OCI-LY3 (cell line): ENCODE measurements at regions not wholly inside any gene's neighbourhood (a gene's known extent, or its start where the extent isn't known, plus 50 kb on each side); places are given as distances from the start of the nearest gene placed in this dataset.

Experiments used
- H2AFZ ChIP-seq: fragments of 200-600, 300-600 bp; shearing (Covaris generic); 2 replicates; pipeline ENCODE4 v1.6.0; 2014; ENCODE audit warnings: antibody characterized with exemption, low read depth, low read length
- H3K27ac ChIP-seq: fragments of 200-600, 300-600 bp; sonication (generic); 2 replicates; pipeline ENCODE4 v1.5.1; 2014; ENCODE audit warnings: mild to moderate bottlenecking, low read length, moderate library complexity, mixed read lengths
- H3K27me3 ChIP-seq: fragments of 200-600, 300-600 bp; sonication (generic); 2 replicates; pipeline ENCODE4 v1.6.1; 2014; ENCODE audit warnings: low read depth, low read length, mixed read lengths
- H3K36me3 ChIP-seq: fragments of 200-600, 300-600 bp; sonication (generic); replicated peaks from 2 replicates; pipeline ENCODE3; 2014; ENCODE audit warnings: low read depth, low read length, mixed read lengths
- H3K4me1 ChIP-seq: fragments of 300-600, 200-600 bp; sonication (generic); 2 replicates; pipeline ENCODE4 v1.6.1; 2014; ENCODE audit warnings: low read length, mixed read lengths
- H3K4me2 ChIP-seq: fragments of 200-600, 300-600 bp; sonication (generic); 2 replicates; pipeline ENCODE4 v1.6.1; 2014; ENCODE audit warnings: low read length, mixed read lengths
- H3K4me3 ChIP-seq: fragments of 300-600, 200-600 bp; sonication (generic); 2 replicates; pipeline ENCODE4 v1.5.1; 2014; ENCODE audit warnings: antibody characterized with exemption, mild to moderate bottlenecking, low read length, moderate library complexity
- H3K79me2 ChIP-seq: fragments of 300-600, 200-600 bp; shearing (Covaris generic); 2 replicates; pipeline ENCODE4 v1.6.1; 2014; ENCODE audit warnings: mild to moderate bottlenecking, low read length, mixed read lengths
- H3K9ac ChIP-seq: fragments of 300-600, 200-600 bp; shearing (Covaris generic); 2 replicates; pipeline ENCODE4 v1.6.0; 2014; ENCODE audit warnings: mild to moderate bottlenecking, low read length, moderate library complexity
- H3K9me3 ChIP-seq: fragments of 200-600, 300-600 bp; shearing (Covaris generic); 2 replicates; pipeline ENCODE4 v1.6.1; 2014; ENCODE audit warnings: low read length, mixed read lengths; ENCODE audit not compliant: insufficient read depth
- H4K20me1 ChIP-seq: fragments of 200-600, 300-600 bp; sonication (generic); 2 replicates; pipeline ENCODE4 v1.6.1; 2016; ENCODE audit warnings: low read length, mixed read lengths; ENCODE audit not compliant: insufficient read depth
- EZH2phosphoT487 ChIP-seq: fragments of 200-600 bp; shearing (Covaris generic); IDR thresholded peaks from 2 replicates; pipeline ENCODE4 v1.6.1; 2018; ENCODE audit warnings: antibody characterized with exemption, mixed run types, low read depth
- TF ChIP-seq, protein P1 (sequence below): fragments of 200-600, 300-600 bp; sonication (generic); IDR thresholded peaks from 2 replicates; pipeline ENCODE4 v1.5.1; 2014; ENCODE audit warnings: antibody characterized with exemption, low read length, low read depth

DNA sequence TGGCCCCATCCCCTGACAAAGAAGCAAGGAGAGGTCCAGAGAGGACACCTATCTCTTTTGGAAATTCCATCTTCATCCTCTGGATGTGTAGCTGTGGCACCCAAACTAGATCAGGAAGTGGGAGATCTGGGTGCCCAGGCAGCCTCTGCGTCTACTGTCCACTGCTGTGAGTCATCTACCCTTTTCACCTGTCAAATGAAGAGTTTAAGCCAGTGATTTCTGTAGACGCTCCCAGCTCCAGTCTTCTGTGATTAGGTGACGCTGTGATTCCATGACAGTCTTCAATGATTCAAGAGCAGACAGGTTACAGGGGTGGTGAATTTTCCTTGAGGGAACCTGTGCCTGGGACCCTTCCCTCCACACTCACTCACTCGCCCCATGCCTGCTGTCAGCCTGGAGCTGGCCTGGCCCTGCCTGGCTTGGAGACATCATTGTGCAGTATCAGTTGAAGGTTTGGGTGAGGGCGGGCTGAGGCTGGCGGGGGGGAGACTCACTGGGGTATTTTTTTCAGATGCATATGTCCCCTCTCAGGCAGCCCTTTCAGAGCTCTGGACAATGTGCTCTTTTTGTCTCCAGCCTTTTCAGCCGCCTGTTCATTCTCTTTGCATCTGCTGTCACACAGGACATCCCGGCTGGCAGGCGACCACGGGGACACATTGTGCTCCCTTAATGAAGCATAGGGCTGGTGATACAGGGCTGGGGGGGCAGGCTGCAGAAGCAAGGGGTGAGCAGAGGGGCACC lies 56.8 kb upstream of the PARP11 start:
- no peak overlapping the region for H3K27ac ChIP-seq
- H3K36me3 ChIP-seq, result no peaks in the 10 kb centered on the region
- TF ChIP-seq, protein P1, sequence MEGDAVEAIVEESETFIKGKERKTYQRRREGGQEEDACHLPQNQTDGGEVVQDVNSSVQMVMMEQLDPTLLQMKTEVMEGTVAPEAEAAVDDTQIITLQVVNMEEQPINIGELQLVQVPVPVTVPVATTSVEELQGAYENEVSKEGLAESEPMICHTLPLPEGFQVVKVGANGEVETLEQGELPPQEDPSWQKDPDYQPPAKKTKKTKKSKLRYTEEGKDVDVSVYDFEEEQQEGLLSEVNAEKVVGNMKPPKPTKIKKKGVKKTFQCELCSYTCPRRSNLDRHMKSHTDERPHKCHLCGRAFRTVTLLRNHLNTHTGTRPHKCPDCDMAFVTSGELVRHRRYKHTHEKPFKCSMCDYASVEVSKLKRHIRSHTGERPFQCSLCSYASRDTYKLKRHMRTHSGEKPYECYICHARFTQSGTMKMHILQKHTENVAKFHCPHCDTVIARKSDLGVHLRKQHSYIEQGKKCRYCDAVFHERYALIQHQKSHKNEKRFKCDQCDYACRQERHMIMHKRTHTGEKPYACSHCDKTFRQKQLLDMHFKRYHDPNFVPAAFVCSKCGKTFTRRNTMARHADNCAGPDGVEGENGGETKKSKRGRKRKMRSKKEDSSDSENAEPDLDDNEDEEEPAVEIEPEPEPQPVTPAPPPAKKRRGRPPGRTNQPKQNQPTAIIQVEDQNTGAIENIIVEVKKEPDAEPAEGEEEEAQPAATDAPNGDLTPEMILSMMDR, result no peak
- no peaks in the 10 kb centered on the region for H4K20me1 ChIP-seq
- H3K9ac ChIP-seq, result no peak overlapping the region
- no peaks in the 10 kb centered on the region for H3K79me2 ChIP-seq
- no peaks in the 10 kb centered on the region for H3K9me3 ChIP-seq
- no peaks in the 10 kb centered on the region for H3K4me1 ChIP-seq
- H3K4me3 ChIP-seq, result no peak overlapping the region
- H2AFZ ChIP-seq, result no peak overlapping the region
- peaks cover 67% of the 10 kb centered on the region for H3K27me3 ChIP-seq
- no peak overlapping the region for H3K4me2 ChIP-seq

DNA sequence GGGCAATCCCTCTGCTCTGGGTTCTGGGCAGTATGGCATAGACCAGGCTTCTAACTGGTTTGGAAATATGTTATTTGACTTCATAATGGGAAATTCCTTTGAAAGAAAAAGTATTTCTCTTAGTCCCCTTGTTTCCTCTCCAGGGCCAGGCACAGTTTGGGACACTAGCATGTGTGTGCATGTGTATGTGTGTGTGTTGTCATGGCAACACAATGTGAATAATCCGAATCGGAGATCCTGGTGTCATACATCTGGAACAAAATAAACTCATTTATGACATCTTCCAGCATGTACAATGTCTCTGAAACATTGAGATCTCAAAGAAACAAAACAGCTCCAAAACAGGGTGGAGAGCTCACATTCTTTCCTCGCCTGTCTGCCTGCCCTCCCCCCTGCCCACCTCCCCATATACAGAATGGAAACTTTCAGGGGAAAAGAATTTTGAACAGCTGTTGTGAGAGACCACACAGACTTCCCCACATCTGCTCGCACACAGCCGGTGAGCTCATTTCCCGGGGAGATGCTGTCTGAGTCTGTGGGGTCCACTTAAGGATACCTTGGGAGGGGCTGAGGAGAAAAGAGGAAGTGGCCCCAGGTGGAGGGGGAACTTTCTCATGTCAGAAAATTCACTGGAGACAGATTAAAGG lies 55.5 kb upstream of the PARP11 start:
- no peak overlapping the region for H3K4me3 ChIP-seq
- H3K9me3 ChIP-seq, result no peaks in the 10 kb centered on the region
- peaks cover 72% of the 10 kb centered on the region for H3K27me3 ChIP-seq
- H4K20me1 ChIP-seq, result no peaks in the 10 kb centered on the region
- H3K4me2 ChIP-seq, result no peak overlapping the region
- no peaks in the 10 kb centered on the region for H3K36me3 ChIP-seq
- H3K4me1 ChIP-seq, result no peaks in the 10 kb centered on the region
- H3K9ac ChIP-seq, result no peak overlapping the region
- H2AFZ ChIP-seq, result no peak overlapping the region
- no peak for TF ChIP-seq EZH2phosphoT487
- TF ChIP-seq, protein P1, result no peak
- H3K27ac ChIP-seq, result no peak overlapping the region
- H3K79me2 ChIP-seq, result no peaks in the 10 kb centered on the region

DNA sequence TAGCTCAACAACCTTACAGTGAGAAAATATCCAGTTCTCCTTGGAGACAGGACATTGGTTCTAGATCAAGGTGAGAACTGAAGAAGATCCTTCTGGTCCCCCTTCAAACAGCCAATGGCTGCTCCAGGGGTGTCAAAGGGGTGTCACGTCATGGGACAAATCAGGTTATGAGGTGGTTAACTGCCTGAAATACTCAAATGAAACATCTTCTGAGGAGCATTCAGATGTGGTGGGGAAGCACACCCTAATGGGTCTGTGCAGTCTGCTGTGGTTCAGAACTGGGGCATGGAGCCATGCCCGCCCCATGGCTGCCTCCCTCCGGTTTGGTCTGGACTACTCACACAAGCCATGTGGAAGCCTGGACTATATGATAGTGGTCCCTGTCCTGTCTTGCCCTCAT lies 52.4 kb upstream of the PARP11 start:
- H3K4me2 ChIP-seq, result no peak overlapping the region
- TF ChIP-seq, protein P1, result no peak
- no peak for TF ChIP-seq EZH2phosphoT487
- H3K4me1 ChIP-seq, result no peaks in the 10 kb centered on the region
- H2AFZ ChIP-seq, result no peak overlapping the region
- H3K9ac ChIP-seq, result no peak overlapping the region
- H3K9me3 ChIP-seq, result no peaks in the 10 kb centered on the region
- no peaks in the 10 kb centered on the region for H4K20me1 ChIP-seq
- no peaks in the 10 kb centered on the region for H3K36me3 ChIP-seq
- peaks cover 91% of the 10 kb centered on the region for H3K27me3 ChIP-seq
- no peak overlapping the region for H3K4me3 ChIP-seq
- H3K79me2 ChIP-seq, result no peaks in the 10 kb centered on the region
- H3K27ac ChIP-seq, result no peak overlapping the region

DNA sequence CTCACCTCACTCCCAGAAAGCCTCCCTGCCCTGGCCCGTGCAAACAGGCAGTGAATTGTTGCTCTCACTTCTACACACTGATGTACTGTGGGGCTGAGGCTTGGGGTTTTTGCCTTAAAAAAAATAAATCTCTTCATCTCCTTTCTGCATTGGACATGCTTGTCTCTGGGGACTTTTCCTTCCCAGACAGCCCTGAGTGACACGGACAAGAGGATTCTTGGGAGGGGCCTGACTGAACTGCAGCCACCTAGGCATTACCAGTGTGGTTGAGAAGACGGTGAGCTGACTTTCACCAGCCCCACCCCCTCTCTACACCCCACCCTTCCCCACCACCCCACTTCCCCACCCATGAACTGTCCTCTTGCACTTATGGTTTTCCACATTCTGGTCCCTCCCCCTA lies 51.6 kb upstream of the PARP11 start:
- Histone ChIP-seq H3K9ac (no peak overlapping the region), H3K4me1 (no peaks in the 10 kb centered on the region), H3K27ac (no peak overlapping the region), H3K79me2 (no peaks in the 10 kb centered on the region), H2AFZ (no peak overlapping the region), H4K20me1 (no peaks in the 10 kb centered on the region), H3K27me3 (peaks cover 85% of the 10 kb centered on the region), H3K4me3 (no peak overlapping the region), H3K9me3 (no peaks in the 10 kb centered on the region), H3K36me3 (no peaks in the 10 kb centered on the region), H3K4me2 (no peak overlapping the region)
- no peak for TF ChIP-seq EZH2phosphoT487
- TF ChIP-seq, protein P1, result no peak
